IPS-15b (cell line): ENCODE measurements at regions not wholly inside any gene's neighbourhood (a gene's known extent, or its start where the extent isn't known, plus 50 kb on each side); places are given as distances from the start of the nearest gene placed in this dataset.
"Not testable (repeated sequence)": the region's sequence is repeated elsewhere in the genome, so short reads cannot be mapped to it uniquely, and the experiment has no call there.

Experiments used
- H3K27me3 ChIP-seq: one replicate; pipeline ENCODE4 v1.6.1; 2013; ENCODE audit warnings: low read length; ENCODE audit not compliant: control insufficient read depth, insufficient read depth
- H3K36me3 ChIP-seq: one replicate; pipeline ENCODE4 v1.6.1; 2013; ENCODE audit warnings: low read length; ENCODE audit not compliant: control insufficient read depth, insufficient read depth
- H3K4me1 ChIP-seq: one replicate; pipeline ENCODE4 v1.6.1; 2013; ENCODE audit warnings: mild to moderate bottlenecking, low read length; ENCODE audit not compliant: control insufficient read depth, insufficient read depth
- H3K4me3 ChIP-seq: one replicate; pipeline ENCODE4 v1.5.1; 2013; ENCODE audit warnings: low read depth, low read length
- H3K9ac ChIP-seq: one replicate; pipeline ENCODE4 v1.6.1; 2013; ENCODE audit warnings: low read depth, mild to moderate bottlenecking, low read length
- H3K9me3 ChIP-seq: one replicate; pipeline ENCODE4 v1.6.1; 2013; ENCODE audit warnings: mild to moderate bottlenecking, low read length; ENCODE audit not compliant: control insufficient read depth, insufficient read depth

DNA sequence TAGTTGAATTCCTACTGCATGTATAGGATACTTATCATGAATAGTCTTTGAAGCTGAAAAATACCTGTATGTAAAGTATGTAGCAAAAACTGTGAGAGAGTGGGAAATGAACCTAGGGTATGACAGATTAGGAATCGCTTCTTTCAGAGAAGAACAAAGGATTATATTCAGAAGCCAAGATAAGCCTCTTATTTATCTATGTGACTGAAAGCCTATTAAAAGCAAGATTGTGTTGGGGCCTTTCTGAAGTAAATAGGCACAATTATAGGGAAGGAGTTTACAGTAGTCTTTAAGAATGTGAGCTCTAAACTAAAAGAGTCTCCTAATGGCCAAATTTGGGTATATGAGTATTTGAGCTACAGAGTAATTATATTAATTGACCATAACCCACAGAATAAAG lies 102.1 kb downstream of the MTERF1 start:
- no peaks in the 10 kb centered on the region for H3K4me1 ChIP-seq
- H3K4me3 ChIP-seq, result no peak overlapping the region
- no peaks in the 10 kb centered on the region for H3K27me3 ChIP-seq
- no peak overlapping the region for H3K9ac ChIP-seq
- no peaks in the 10 kb centered on the region for H3K9me3 ChIP-seq
- H3K36me3 ChIP-seq, result no peaks in the 10 kb centered on the region

DNA sequence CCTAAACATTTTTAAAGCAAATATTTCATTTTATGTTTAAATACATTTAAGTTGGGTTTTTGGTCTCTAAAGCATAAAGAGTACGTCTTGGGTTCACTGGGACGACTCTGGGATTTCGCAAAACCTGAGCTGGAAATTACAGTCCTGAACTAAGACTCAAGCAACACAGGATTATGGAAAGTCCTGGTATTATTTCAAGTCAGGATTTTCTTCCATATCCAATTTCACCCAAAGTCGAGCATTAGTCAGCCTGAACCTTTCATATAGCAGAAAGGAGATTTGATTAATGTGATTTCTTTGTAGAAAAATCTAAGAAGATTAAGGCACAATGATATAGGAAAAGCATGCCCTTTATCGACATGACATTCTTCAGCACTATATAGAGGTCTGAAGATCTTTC lies 100.0 kb downstream of the MTERF1 start:
- Histone ChIP-seq H3K27me3 (no peaks in the 10 kb centered on the region), H3K9me3 (no peaks in the 10 kb centered on the region), H3K4me1 (no peaks in the 10 kb centered on the region), H3K9ac (no peak overlapping the region), H3K36me3 (no peaks in the 10 kb centered on the region), H3K4me3 (no peak overlapping the region)

DNA sequence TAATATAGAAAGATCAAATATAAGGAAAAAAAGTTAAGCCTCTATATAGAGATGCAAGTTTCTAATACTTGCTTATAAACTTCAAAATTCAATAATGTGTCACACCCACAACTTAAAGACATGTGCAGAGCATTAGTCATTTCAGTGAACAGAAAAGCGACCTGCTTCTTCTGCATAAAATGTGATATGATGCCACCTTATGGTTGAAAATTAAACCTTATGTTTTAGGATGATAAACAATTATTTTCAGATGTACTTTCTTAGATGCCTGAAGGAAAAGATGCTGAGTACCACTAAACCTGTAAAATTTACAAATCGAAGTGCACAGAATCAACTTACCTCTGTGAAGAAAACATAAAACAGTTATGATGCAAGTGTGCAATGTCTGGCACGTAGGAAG lies 96.0 kb downstream of the MTERF1 start:
- Histone ChIP-seq H3K9ac (no peak overlapping the region), H3K36me3 (no peaks in the 10 kb centered on the region), H3K4me1 (no peaks in the 10 kb centered on the region), H3K4me3 (no peak overlapping the region), H3K9me3 (no peaks in the 10 kb centered on the region), H3K27me3 (no peaks in the 10 kb centered on the region)

DNA sequence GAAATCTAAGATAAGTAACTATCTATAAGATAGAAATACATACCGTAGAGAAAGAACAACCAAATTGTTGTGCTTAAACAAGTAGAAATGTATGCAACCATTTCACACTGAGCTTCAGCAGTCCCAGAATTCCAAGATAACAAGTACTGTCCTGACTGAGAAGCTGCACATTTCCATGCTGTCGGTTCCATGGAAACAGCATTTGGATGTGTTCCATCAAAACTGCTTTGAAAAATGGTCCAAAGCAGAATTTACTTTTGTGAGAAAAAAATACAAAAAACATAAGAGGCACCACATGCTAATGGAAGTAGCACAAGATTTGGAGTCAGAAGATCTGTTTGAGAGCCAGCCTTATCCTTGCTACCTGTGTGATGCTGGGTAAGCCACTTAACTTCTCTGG lies 92.6 kb downstream of the MTERF1 start:
- H3K9me3 ChIP-seq, result no peaks in the 10 kb centered on the region
- H3K36me3 ChIP-seq, result no peaks in the 10 kb centered on the region
- H3K4me1 ChIP-seq, result no peaks in the 10 kb centered on the region
- H3K9ac ChIP-seq, result no peak overlapping the region
- no peak overlapping the region for H3K4me3 ChIP-seq
- no peaks in the 10 kb centered on the region for H3K27me3 ChIP-seq

DNA sequence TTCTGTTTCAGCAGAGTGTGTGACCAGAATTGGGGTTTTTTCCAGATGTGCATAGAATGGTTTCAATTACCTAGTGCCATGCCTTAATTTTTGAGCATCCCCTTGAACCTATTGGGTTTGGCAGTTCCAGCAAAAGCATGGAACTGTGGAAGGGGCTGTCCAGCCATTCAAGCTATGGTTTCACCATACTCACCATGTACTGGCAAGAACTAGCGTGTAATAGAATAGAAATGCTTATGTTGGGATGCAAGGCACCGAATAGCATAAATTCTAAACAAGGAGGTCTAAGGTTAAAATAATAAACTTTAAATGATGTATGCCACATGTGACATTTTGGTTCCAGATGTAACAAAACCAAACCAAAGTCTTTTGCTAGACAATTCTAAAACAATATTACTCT lies 91.4 kb downstream of the MTERF1 start:
- Histone ChIP-seq H3K36me3 (no peaks in the 10 kb centered on the region), H3K27me3 (no peaks in the 10 kb centered on the region), H3K4me1 (no peaks in the 10 kb centered on the region), H3K9me3 (no peaks in the 10 kb centered on the region), H3K9ac (no peak overlapping the region), H3K4me3 (no peak overlapping the region)

DNA sequence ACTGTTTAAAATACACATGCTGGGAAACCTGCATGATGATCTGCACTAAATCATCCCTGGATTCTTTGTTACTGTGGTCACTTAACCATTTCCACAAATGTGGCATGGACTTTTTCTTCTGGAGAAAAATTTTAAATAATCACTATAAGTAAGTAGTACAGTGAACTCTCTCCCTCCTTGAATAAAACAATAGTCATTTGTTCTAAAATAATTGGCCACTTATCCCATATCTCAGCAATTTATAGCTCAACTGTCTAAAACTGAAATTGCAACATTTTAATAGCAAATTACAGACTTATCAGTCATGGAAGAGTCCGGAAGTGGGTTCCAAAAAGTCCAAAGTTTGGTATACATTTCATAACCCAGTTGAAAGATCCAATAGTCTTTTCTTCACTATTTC lies 90.9 kb downstream of the MTERF1 start:
- Histone ChIP-seq H3K36me3 (no peaks in the 10 kb centered on the region), H3K4me3 (no peak overlapping the region), H3K4me1 (no peaks in the 10 kb centered on the region), H3K27me3 (no peaks in the 10 kb centered on the region), H3K9me3 (no peaks in the 10 kb centered on the region), H3K9ac (no peak overlapping the region)

DNA sequence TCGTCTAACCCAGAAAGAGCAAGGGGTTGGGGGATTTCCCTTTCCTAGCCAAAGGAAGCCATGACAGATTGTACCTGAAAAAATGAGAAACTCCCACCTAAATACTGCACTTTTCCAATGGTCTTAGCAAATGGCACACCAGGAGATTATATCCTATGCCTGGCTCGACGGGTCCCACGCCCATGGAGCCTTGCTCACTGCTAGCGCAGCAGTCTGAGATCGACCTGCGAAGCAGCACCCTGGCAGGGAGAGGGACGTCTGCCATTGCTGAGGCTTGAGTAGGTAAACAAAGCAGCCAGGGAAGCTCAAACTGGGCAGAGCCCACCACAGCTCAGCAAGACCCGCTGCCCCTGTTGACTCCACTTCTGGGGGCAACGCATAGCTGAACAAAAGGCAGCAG lies 89.9 kb downstream of the MTERF1 start:
- H3K27me3 ChIP-seq, H3K9ac ChIP-seq, H3K36me3 ChIP-seq, H3K9me3 ChIP-seq, H3K4me3 ChIP-seq, H3K4me1 ChIP-seq: not testable (repeated sequence)

DNA sequence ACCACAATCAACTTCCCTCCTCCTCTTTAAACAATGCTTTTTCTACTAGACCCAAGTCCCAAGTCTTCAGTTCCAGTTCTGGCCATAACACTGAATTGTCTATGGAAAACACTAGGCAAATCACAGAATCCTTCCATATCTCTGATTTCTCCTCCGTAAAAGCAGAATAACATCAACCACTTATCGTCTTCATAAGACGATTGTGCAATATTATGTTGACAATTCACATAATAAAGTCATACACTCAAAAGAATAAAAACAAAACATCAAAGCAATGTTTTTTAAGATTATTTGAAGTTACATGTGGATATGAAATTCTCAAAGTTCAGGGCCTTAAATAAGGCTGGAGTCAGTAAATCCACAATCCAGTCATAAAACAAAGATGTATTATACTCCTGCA lies 84.4 kb downstream of the MTERF1 start:
- Histone ChIP-seq H3K4me1 (no peaks in the 10 kb centered on the region), H3K9ac (no peak overlapping the region), H3K4me3 (no peak overlapping the region), H3K36me3 (no peaks in the 10 kb centered on the region), H3K9me3 (no peaks in the 10 kb centered on the region), H3K27me3 (no peaks in the 10 kb centered on the region)

DNA sequence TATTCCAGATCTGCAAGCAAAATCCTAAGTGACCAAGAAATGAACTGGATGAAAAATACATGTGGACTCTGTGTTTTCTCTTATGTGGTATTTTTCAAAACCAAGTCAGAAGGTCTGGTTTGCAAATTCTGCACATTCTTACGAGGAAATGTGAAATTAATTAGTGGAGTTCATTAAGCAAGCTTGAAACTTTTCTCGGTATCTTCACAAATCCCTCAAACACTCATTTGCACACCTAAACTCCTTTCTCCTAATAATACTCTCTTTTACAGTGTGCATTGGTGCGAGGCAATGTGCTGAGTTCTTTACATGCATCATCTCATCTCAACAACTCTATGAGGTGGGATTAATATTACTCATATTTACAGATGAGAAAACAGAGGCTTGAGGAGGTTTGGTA lies 82.1 kb downstream of the MTERF1 start:
- H3K36me3 ChIP-seq, result no peaks in the 10 kb centered on the region
- no peak overlapping the region for H3K9ac ChIP-seq
- no peaks in the 10 kb centered on the region for H3K27me3 ChIP-seq
- no peaks in the 10 kb centered on the region for H3K9me3 ChIP-seq
- H3K4me1 ChIP-seq, result no peaks in the 10 kb centered on the region
- H3K4me3 ChIP-seq, result no peak overlapping the region

DNA sequence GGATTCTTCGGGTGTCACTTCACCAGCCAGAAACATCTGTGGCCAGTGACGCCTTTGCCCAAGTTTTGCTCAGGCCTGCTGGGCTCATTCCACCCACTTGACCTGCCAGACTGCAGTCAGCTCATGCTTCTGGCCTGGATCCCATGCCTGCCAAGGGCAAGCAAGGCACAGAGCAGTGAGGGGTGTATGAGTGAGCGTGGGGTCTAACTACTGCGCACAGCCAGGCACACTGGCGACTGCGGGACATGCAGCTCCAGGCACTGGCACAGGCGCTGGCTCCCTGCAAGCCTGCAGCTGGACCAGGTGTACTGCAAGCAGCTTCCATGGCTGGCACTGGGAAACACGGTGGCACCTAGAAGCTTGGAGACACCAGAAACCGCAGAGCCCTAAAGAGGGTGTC lies 80.1 kb downstream of the MTERF1 start:
- H3K36me3 ChIP-seq, result no peaks in the 10 kb centered on the region
- no peak overlapping the region for H3K9ac ChIP-seq
- H3K27me3 ChIP-seq, result no peaks in the 10 kb centered on the region
- H3K9me3 ChIP-seq, result no peaks in the 10 kb centered on the region
- H3K4me1 ChIP-seq, result no peaks in the 10 kb centered on the region
- H3K4me3 ChIP-seq, result no peak overlapping the region

DNA sequence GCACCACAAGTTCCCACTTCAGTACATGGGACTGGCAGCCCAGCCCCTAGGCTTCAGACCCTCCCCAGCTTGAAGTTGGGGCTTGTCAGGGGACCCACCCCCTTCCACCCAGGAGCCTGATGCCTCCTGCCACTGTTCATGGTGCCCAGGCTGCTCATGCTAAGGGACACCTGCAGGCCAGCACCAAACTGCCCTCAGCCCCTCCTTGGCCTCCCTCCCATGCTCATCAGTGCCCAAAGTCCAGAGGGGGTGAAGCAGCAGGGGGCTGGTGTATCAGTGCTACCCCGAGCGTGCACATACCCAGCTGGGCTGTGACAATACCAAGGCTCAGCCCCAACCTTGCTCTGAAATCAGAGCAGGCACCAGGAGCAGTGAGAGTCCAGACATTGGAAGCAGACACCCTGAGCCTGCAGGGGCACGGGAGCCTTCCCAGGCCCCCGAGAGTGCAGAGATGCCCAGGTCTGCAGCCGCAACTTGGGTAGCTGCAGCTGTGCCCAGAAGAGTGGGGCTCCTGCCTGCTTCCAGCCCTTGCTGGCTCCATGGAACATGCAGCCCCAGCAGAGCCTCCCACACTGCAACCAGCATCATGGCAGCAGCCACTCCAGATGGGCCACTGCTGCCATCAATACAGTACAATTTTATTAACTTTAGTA lies 79.0 kb downstream of the MTERF1 start:
- Histone ChIP-seq H3K9ac (no peak overlapping the region), H3K27me3 (no peaks in the 10 kb centered on the region), H3K4me1 (no peaks in the 10 kb centered on the region), H3K36me3 (no peaks in the 10 kb centered on the region), H3K4me3 (no peak overlapping the region), H3K9me3 (no peaks in the 10 kb centered on the region)

DNA sequence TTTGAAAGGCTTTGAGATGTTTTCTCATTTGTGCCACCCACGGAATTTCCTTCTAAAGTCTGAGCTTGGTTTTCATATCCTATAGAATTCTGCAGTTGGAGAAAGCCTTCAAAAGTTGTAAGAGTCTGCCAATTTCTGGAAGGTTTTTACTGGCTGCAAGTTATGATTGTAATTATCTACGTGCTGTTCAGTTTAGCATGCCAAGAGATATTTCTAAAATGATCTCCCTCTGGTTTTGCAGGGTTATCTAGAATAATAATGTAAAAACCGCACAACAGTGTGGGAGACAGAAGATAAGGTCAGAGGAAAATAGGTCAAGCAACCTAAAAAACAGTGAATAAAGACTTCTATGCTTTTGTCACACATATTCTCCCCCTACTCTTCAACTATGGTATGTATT lies 69.3 kb downstream of the MTERF1 start:
- Histone ChIP-seq H3K27me3 (no peaks in the 10 kb centered on the region), H3K9ac (no peak overlapping the region), H3K36me3 (no peaks in the 10 kb centered on the region), H3K4me3 (no peak overlapping the region), H3K4me1 (no peaks in the 10 kb centered on the region), H3K9me3 (no peaks in the 10 kb centered on the region)

DNA sequence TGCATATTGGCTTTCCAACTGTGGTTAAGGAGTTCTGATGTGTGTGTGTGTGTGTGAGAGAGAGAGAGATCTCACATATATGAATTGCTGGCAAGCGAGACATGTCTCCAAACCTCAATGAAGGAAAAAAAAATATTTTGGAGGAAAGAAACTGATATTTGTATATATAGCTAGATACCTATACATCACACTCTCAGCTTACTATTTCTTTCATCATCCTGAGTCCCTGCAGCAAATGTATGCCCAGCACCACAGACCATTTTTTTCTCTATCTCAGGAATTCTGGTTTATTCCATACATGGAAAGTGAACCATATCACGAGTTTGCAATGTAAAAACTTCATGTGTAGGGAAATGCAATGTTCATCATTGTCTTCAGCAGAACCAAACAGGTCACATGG lies 68.9 kb downstream of the MTERF1 start:
- Histone ChIP-seq H3K9ac (no peak overlapping the region), H3K27me3 (no peaks in the 10 kb centered on the region), H3K9me3 (no peaks in the 10 kb centered on the region), H3K36me3 (no peaks in the 10 kb centered on the region), H3K4me3 (no peak overlapping the region), H3K4me1 (no peaks in the 10 kb centered on the region)
